Uterus (tissue), 3 donors: ENCODE measurements at regions not wholly inside any gene's neighbourhood (a gene's known extent, or its start where the extent isn't known, plus 50 kb on each side); places are given as distances from the start of the nearest gene placed in this dataset.

Experiments used
- DNase-seq, 2 donors: peaks; one replicate each; pipeline ENCODE4 v3.0.0-alpha.2; 2019 to 2020
- H3K27ac ChIP-seq, 2 donors: fragments of 200-600 bp; sonication (generic); 1 replicate in 1 of 2; 2 replicates in 1 of 2; pipeline ENCODE4 v1.5.1; 2016 to 2018
- H3K27me3 ChIP-seq, 2 donors: fragments of 200-600 bp; sonication (generic); one replicate each; pipeline ENCODE4 v1.5.1; 2018 to 2019; ENCODE audit warnings: control low read depth in 1 of 2
- H3K36me3 ChIP-seq, 2 donors: fragments of 200-600 bp; sonication (generic); one replicate each; pipeline ENCODE4 v1.5.1; 2019; ENCODE audit warnings: control low read depth in 1 of 2
- H3K4me1 ChIP-seq, 2 donors: fragments of 200-600 bp; sonication (generic); one replicate each; pipeline ENCODE4 v1.5.1; 2018 to 2019; ENCODE audit warnings: control low read depth in 1 of 2
- H3K4me3 ChIP-seq, 2 donors: fragments of 200-600 bp; sonication (generic); 1 replicate in 1 of 2; 2 replicates in 1 of 2; pipeline ENCODE4 v1.5.1; 2018 to 2019; ENCODE audit warnings: mild to moderate bottlenecking in 1 of 2
- H3K9me3 ChIP-seq, 2 donors: fragments of 200-600 bp; sonication (generic); one replicate each; pipeline ENCODE4 v1.5.1; 2019; ENCODE audit warnings: control low read depth in 1 of 2
- POLR2A ChIP-seq, 2 donors: fragments of 450-650 bp; IDR thresholded peaks; one replicate each; pipeline ENCODE4 v1.6.1; 2016; ENCODE audit warnings: antibody characterized with exemption in 2 of 2, mild to moderate bottlenecking in 1 of 2, moderate library complexity in 1 of 2
- intact Hi-C: fragments of 100-400 bp; cut with DNase I; formaldehyde crosslinking; loops from one replicate; pipeline ENCODE4 v1.15.1; 2023; ENCODE audit warnings: low total_unique reads
- TF ChIP-seq, protein P1 (sequence below), 4 experiments: fragments of 200-600 bp in 2 of 4; fragments of 450-650 bp in 2 of 4; sonication (generic) in 2 of 4; IDR thresholded peaks; one replicate each; pipeline ENCODE4 v1.5.1; 2016 to 2019; ENCODE audit warnings: antibody characterized with exemption in 4 of 4, mild to moderate bottlenecking in 2 of 4, moderate library complexity in 1 of 4
- donor health status: DM: yes; HTN: yes; CAD: no.

DNA sequence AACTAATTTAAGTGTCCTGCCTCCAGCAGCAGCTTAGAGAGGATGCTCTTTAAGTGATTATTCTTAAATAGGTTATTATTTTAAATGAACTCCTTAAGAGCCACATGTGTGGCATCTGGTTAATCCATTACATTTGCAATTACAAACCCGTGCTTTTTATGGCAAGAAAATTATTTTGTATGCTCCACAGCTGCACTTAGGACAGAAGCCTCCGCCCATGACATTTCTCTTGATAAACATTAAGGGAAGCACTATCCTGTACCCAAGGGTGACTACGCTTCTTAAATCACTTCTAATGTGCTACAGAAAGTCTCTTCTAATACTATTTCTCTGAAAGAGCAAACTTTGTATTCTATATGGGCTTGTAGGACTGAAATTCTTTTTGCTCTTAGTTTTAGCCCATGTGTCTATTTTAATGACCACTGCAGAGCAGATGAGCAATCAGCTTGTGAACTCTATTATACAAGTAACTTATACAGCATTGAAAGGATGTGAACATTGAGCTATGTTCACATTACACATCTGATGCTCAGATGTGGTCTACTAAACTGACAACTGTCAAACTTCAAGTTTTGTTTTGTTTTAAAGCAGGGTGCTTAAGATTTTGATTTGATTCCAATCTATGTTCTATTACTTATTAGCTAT, 223.4 kb downstream of the COX7C start:
- TF ChIP-seq, protein P1, sequence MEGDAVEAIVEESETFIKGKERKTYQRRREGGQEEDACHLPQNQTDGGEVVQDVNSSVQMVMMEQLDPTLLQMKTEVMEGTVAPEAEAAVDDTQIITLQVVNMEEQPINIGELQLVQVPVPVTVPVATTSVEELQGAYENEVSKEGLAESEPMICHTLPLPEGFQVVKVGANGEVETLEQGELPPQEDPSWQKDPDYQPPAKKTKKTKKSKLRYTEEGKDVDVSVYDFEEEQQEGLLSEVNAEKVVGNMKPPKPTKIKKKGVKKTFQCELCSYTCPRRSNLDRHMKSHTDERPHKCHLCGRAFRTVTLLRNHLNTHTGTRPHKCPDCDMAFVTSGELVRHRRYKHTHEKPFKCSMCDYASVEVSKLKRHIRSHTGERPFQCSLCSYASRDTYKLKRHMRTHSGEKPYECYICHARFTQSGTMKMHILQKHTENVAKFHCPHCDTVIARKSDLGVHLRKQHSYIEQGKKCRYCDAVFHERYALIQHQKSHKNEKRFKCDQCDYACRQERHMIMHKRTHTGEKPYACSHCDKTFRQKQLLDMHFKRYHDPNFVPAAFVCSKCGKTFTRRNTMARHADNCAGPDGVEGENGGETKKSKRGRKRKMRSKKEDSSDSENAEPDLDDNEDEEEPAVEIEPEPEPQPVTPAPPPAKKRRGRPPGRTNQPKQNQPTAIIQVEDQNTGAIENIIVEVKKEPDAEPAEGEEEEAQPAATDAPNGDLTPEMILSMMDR (IDR thresholded peaks at IDR 0.05): no peak
- no peak for TF ChIP-seq POLR2A (IDR thresholded peaks at IDR 0.05)
- no peaks in the 10 kb centered on the region for H3K4me1 ChIP-seq
- no peak overlapping the region for H3K4me3 ChIP-seq
- H3K27me3 ChIP-seq: no peaks in the 10 kb centered on the region
- intact Hi-C loops: no loop called here
- H3K9me3 ChIP-seq: no peaks in the 10 kb centered on the region
- no peak overlapping the region for H3K27ac ChIP-seq
- H3K36me3 ChIP-seq: no peaks in the 10 kb centered on the region
- no peak for DNase-seq

DNA sequence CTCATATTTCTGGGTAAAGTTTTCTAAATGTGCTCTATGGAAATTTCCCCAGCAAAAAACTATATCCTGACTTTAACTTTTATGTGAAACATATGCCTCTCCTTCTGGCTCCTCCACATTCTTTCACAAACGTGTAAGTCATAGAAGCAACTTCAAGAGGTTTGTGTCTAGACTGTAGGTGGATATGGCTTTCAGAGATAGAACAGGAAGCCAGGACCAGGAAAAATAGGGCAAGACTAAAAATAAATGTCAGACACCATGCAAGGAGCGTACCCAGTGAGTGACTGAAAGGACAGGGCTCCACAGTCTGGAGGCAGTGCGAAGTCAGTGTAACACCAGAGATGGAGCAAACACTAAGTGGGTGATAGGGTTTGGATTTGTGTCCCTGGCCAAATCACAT, 240.7 kb downstream of the COX7C start:
- DNase-seq: no peak
- no peaks in the 10 kb centered on the region for H3K9me3 ChIP-seq
- no peaks in the 10 kb centered on the region for H3K4me1 ChIP-seq
- intact Hi-C loops: no loop called here
- no peaks in the 10 kb centered on the region for H3K36me3 ChIP-seq
- no peak overlapping the region for H3K4me3 ChIP-seq
- H3K27ac ChIP-seq: no peak overlapping the region
- no peak for TF ChIP-seq POLR2A (IDR thresholded peaks at IDR 0.05)
- TF ChIP-seq, protein P1 (IDR thresholded peaks at IDR 0.05): no peak
- H3K27me3 ChIP-seq: no peaks in the 10 kb centered on the region

DNA sequence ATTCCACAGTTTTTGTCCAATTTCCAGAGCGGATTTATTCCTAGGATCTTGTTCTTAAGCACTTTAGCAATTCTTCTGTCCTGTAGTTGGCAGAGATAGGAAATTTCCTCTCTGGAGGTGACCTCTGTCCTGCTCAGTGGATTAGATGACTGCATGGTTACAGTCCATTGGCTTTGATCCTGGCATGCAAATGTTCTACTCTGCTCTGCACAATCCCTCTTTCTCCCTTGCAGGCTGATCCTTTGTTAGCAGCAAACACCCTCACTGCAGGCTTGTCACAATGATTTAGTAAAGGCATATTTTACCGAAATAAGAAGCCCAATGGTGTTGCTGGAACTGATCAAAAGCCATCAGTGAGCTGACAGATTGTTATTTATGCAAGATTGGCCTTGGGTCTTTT, 243.8 kb downstream of the COX7C start:
- Histone ChIP-seq H3K27me3 (no peaks in the 10 kb centered on the region), H3K36me3 (no peaks in the 10 kb centered on the region), H3K9me3 (no peaks in the 10 kb centered on the region), H3K4me3 (no peak overlapping the region), H3K27ac (no peak overlapping the region), H3K4me1 (no peaks in the 10 kb centered on the region)
- no peak for DNase-seq
- intact Hi-C loops: no loop called here
- TF ChIP-seq, protein P1 (IDR thresholded peaks at IDR 0.05): no peak
- no peak for TF ChIP-seq POLR2A (IDR thresholded peaks at IDR 0.05)

DNA sequence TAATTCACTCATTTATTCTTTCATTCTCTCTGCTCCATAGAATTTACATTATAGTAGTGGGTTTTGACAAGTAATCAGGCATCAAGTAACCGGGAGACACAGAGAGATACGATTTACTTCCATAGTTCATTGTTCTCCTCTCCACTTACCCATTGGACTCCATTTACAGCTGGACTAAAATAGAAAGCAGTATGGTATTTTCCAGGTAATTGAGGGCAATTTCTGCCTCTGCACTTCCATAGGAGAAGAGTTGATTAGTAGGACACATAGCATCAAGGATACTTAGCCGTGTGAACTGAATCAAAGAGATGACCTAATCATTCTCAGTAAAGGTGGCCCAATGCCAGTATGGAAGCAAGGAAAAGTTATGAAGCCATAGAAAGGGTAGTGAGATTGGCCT, 244.4 kb downstream of the COX7C start:
- Histone ChIP-seq H3K4me1 (no peaks in the 10 kb centered on the region), H3K4me3 (no peak overlapping the region), H3K27ac (no peak overlapping the region), H3K36me3 (no peaks in the 10 kb centered on the region), H3K9me3 (no peaks in the 10 kb centered on the region), H3K27me3 (no peaks in the 10 kb centered on the region)
- intact Hi-C loops: no loop called here
- DNase-seq: no peak
- TF ChIP-seq POLR2A (IDR thresholded peaks at IDR 0.05): no peak
- TF ChIP-seq, protein P1 (IDR thresholded peaks at IDR 0.05): no peak

DNA sequence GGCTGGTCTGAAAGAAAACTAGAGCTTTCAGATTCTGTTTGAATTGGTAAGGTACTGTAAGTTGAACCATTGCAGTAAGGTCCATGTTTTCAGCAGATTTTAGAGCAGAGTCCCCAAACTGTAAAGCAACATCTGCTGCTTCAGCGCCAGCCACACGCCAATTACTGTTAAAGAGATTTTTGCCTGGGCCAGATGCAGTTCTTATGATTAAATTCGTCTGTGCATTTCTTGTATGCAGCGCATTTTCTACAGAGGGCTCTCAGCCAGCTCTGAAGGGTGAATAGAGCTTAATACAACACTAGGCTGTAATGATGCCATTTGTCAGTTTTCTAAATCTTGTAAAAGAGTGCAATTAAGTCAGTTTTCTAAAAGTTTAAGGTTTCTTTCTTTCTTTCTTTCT, 246.3 kb downstream of the COX7C start:
- TF ChIP-seq POLR2A (IDR thresholded peaks at IDR 0.05): no peak
- TF ChIP-seq, protein P1 (IDR thresholded peaks at IDR 0.05): no peak
- H3K27me3 ChIP-seq: no peaks in the 10 kb centered on the region
- intact Hi-C loops: no loop called here
- H3K9me3 ChIP-seq: no peaks in the 10 kb centered on the region
- no peak for DNase-seq
- H3K4me3 ChIP-seq: no peak overlapping the region
- no peaks in the 10 kb centered on the region for H3K4me1 ChIP-seq
- H3K36me3 ChIP-seq: no peaks in the 10 kb centered on the region
- no peak overlapping the region for H3K27ac ChIP-seq
